Epithelial cell of proximal tubule (primary cell): ENCODE measurements at regions not wholly inside any gene's neighbourhood (a gene's known extent, or its start where the extent isn't known, plus 50 kb on each side); places are given as distances from the start of the nearest gene placed in this dataset.

ENCODE experiments used
- DNase-seq: peaks from one replicate; pipeline ENCODE4 v3.0.0-alpha.2; 2011; ENCODE audit warnings: low read depth
- H3K4me3 ChIP-seq: 2 replicates; pipeline ENCODE4 v1.5.1; 2011; ENCODE audit warnings: low read depth, mild to moderate bottlenecking, low read length
- TF ChIP-seq, protein P1 (sequence below): conservative IDR thresholded peaks from 2 replicates; pipeline ENCODE4 v1.5.1; 2012; ENCODE audit warnings: low read depth, mild to moderate bottlenecking, low read length

DNA sequence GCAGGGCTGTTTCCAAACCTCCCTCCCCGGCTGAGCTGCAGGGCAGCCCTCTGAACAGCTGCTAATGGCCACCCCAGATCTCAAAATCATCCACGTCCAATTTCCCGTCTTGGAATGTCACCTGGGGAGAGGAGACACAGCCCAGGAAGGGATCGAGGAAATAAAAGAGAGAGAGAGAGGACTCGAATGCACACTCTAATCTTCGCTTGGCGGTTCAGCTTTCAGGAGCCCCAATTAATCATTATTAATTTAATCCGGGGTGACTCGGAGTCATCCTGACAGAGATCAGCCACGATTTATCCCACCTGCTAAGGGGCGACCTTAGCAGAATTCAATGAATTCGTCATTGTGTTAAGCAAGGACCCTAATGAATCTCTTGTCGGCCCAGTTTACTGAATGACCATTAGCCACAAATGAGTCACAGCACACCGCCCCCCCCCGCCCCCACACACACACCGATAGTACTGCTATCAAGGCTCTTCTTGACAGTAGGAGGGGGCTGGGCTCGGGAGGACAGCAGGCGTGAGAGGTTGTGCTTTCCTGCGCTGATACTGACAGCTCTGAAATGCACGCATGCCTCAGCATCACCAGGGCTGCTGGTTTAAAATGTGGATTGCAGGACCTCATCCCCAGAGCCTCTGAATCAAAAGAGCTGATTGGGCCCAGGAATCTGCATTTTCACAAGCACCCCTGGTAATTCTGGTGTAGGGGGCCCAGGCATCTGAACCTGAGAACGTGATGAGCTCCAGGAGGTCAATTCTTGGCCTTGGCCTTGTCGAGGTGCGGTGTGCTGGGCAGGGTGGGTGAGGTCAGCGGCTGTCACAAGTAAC lies 190.0 kb upstream of the CIBAR2 start:
- DNase-seq = no peak
- TF ChIP-seq, protein P1, sequence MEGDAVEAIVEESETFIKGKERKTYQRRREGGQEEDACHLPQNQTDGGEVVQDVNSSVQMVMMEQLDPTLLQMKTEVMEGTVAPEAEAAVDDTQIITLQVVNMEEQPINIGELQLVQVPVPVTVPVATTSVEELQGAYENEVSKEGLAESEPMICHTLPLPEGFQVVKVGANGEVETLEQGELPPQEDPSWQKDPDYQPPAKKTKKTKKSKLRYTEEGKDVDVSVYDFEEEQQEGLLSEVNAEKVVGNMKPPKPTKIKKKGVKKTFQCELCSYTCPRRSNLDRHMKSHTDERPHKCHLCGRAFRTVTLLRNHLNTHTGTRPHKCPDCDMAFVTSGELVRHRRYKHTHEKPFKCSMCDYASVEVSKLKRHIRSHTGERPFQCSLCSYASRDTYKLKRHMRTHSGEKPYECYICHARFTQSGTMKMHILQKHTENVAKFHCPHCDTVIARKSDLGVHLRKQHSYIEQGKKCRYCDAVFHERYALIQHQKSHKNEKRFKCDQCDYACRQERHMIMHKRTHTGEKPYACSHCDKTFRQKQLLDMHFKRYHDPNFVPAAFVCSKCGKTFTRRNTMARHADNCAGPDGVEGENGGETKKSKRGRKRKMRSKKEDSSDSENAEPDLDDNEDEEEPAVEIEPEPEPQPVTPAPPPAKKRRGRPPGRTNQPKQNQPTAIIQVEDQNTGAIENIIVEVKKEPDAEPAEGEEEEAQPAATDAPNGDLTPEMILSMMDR = no peak

GRCh38 chr16:85302848-85303353 lies 190.6 kb upstream of the CIBAR2 start:
- H3K4me3 ChIP-seq = no peak overlapping the region
- DNase-seq = no peak
- TF ChIP-seq, protein P1 = no peak

More for the DNA sequence above, 190.0 kb upstream of the CIBAR2 start:
- H3K4me3 ChIP-seq = no peak overlapping the region

DNA sequence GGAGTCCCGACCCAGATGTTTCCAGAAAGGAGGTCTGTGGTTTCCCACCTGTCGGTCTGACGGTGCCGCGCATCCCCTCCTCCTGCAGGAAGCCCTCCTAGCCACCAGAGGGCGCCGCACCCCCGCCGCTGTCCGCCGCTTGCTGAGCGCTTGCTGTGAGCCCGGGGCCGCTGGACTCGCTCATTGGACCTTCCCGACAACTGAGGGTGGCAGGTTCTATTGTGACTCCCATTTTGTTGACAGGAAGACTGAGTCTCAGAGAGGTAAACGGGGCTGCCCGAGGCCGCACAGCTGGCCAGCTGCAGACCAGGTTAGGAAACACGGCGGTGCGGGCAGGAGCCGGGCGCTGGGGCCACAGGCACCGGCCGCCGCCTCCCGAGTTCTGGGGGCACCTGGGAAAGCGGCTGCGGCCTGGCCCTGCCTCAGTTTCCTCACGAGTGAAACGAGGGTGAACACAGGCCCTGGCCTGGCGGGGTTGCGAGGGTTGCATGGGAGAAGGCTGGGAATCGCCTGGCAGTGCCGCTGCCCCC lies 191.1 kb upstream of the CIBAR2 start:
- no peak for DNase-seq

GRCh38 chr16:85304337-85304736 lies 192.1 kb upstream of the CIBAR2 start:
- TF ChIP-seq, protein P1 = no peak
- no peak for DNase-seq
- no peak overlapping the region for H3K4me3 ChIP-seq

More for the DNA sequence above, 191.1 kb upstream of the CIBAR2 start:
- no peak overlapping the region for H3K4me3 ChIP-seq
- TF ChIP-seq, protein P1 = peak; percentile 77

GRCh38 chr16:85306071-85306792 lies 194.0 kb upstream of the CIBAR2 start:
- DNase-seq = peak; percentile 40
- TF ChIP-seq, protein P1 = no peak
- H3K4me3 ChIP-seq = no peak overlapping the region

DNA sequence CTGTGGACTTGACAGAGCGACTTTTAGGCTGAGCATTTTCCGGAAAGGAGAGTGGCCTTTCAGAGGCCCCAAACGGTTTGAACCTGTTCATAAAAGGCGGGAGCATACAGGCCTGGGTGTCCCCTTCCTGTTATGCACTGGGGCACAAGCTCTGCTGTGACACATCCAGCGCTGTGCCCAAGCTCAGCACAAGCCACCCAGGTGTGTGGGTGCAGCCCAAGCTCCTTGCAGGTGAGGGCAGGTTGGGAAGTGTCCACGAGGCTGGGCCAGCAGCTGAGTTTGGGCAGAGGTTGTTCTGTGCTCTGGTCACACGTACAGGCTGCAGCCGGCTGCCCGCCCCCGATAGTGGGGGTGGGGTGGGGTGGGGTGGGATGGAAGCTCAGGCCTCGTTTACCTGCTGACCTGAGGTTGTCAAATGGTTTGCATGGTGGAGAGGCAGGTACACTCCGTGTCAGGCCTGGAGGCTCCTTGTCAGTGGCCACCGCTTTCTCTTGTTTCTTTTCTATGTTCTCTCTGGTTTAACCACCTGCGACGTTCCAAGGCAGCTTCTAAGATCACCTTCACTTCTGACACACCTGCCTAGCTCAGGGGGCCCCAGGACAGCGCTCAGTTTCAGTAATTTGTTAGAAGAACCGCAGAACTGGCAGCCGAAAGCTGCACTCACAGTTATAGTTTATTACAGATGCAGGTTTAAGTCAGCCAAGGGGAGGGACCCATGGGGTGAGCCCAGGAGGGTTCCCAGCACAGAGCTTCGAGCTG lies 194.7 kb upstream of the CIBAR2 start:
- no peak overlapping the region for H3K4me3 ChIP-seq
- TF ChIP-seq, protein P1 = no peak
- DNase-seq = no peak
